H4 (cell line): ENCODE measurements at regions not wholly inside any gene's neighbourhood (a gene's known extent, or its start where the extent isn't known, plus 50 kb on each side); places are given as distances from the start of the nearest gene placed in this dataset.
"Not testable (repeated sequence)": the region's sequence is repeated elsewhere in the genome, so short reads cannot be mapped to it uniquely, and the experiment has no call there.

ENCODE experiments used
- DNase-seq: peaks from one replicate; pipeline ENCODE4 v3.0.0-alpha.2; 2015; ENCODE audit warnings: low spot score

- DNase-seq: not testable (repeated sequence)
Observed at GRCh38 chr20:30508382-30508781, 749.1 kb upstream of the DEFB115 start.

- no peak for DNase-seq
Observed at GRCh38 chr20:30511322-30512030, 746.0 kb upstream of the DEFB115 start.

GRCh38 chr20:30513050-30513628, 744.3 kb upstream of the DEFB115 start:
- no peak for DNase-seq

- not testable (repeated sequence) for DNase-seq
Observed at GRCh38 chr20:30515915-30516314, 741.5 kb upstream of the DEFB115 start.

GRCh38 chr20:30518906-30519305, 738.6 kb upstream of the DEFB115 start:
- not testable (repeated sequence) for DNase-seq

- DNase-seq: not testable (repeated sequence)
Observed at GRCh38 chr20:30521686-30522415, 735.6 kb upstream of the DEFB115 start.

GRCh38 chr20:30524155-30524554, 733.3 kb upstream of the DEFB115 start:
- not testable (repeated sequence) for DNase-seq

- DNase-seq: not testable (repeated sequence)
Observed at GRCh38 chr20:30524761-30525160, 732.7 kb upstream of the DEFB115 start.

- DNase-seq: not testable (repeated sequence)
Observed at GRCh38 chr20:30533653-30534052, 723.8 kb upstream of the DEFB115 start.

GRCh38 chr20:30537459-30537858, 720.0 kb upstream of the DEFB115 start:
- not testable (repeated sequence) for DNase-seq

- not testable (repeated sequence) for DNase-seq
Observed at GRCh38 chr20:30540330-30541069, 717.0 kb upstream of the DEFB115 start.

GRCh38 chr20:30551236-30551635, 706.2 kb upstream of the DEFB115 start:
- DNase-seq: not testable (repeated sequence)

GRCh38 chr20:30556797-30557196, 700.7 kb upstream of the DEFB115 start:
- not testable (repeated sequence) for DNase-seq

- DNase-seq: not testable (repeated sequence)
Observed at GRCh38 chr20:30565086-30565485, 692.4 kb upstream of the DEFB115 start.

- DNase-seq: not testable (repeated sequence)
Observed at GRCh38 chr20:30569867-30570266, 687.6 kb upstream of the DEFB115 start.

- not testable (repeated sequence) for DNase-seq
Observed at GRCh38 chr20:30570622-30571021, 686.8 kb upstream of the DEFB115 start.

GRCh38 chr20:30574337-30574736, 683.1 kb upstream of the DEFB115 start:
- DNase-seq: not testable (repeated sequence)

GRCh38 chr20:30579069-30579468, 678.4 kb upstream of the DEFB115 start:
- not testable (repeated sequence) for DNase-seq

GRCh38 chr20:30579824-30580438, 677.5 kb upstream of the DEFB115 start:
- peak; percentile 92 for DNase-seq

- not testable (repeated sequence) for DNase-seq
Observed at GRCh38 chr20:30581839-30582238, 675.6 kb upstream of the DEFB115 start.

GRCh38 chr20:30584403-30584802, 673.1 kb upstream of the DEFB115 start:
- not testable (repeated sequence) for DNase-seq
